NB4 (cell line): ENCODE measurements at regions not wholly inside any gene's neighbourhood (a gene's known extent, or its start where the extent isn't known, plus 50 kb on each side); places are given as distances from the start of the nearest gene placed in this dataset.

Experiments used
- DNase-seq: peaks from one replicate; pipeline ENCODE4 v3.0.0; 2010; ENCODE audit warnings: low read depth
- H3K4me3 ChIP-seq: one replicate; pipeline ENCODE4 v1.5.1; 2011; ENCODE audit warnings: mild to moderate bottlenecking, low read depth, low read length, moderate library complexity
- MYC ChIP-seq: IDR thresholded peaks from 2 replicates; pipeline ENCODE4 v1.6.1; 2011; ENCODE audit warnings: low read depth, low read length
- POLR2A ChIP-seq: IDR thresholded peaks from 2 replicates; pipeline ENCODE4 v1.6.1; 2011; ENCODE audit warnings: mild to moderate bottlenecking; ENCODE audit not compliant: insufficient read length; ENCODE audit errors: extremely low read depth
- TF ChIP-seq, protein P1 (sequence below): IDR thresholded peaks from 2 replicates; pipeline ENCODE4 v1.6.1; 2011; ENCODE audit warnings: low read depth, low read length
- TF ChIP-seq, protein P2 (sequence below): IDR thresholded peaks from one replicate; pipeline ENCODE4 v1.5.1; 2012; ENCODE audit warnings: low read depth, low read length

DNA sequence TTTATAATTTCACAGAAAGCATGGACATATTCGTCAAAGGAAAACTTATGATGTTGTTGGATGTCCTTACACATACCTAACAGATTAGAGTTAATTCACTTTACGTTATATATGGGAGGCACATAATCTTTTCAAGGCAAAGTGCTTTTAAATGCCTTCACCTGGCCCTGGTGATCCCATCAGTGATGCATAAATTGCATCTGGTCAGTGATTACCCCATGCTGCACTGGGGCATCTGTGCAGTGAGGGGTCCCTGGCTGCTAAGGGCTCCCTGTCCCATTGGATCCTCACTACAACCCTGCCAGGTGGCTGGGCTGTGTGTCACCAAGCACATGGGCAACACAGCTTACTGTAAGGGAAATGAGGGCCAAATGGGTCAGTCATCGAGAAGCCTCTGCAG, 441.1 kb downstream of the RPS24 start:
- DNase-seq = no peak
- H3K4me3 ChIP-seq = no peak overlapping the region
- no peak for TF ChIP-seq MYC
- TF ChIP-seq, protein P1, sequence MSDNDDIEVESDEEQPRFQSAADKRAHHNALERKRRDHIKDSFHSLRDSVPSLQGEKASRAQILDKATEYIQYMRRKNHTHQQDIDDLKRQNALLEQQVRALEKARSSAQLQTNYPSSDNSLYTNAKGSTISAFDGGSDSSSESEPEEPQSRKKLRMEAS = no peak
- TF ChIP-seq POLR2A = no peak
- TF ChIP-seq, protein P2, sequence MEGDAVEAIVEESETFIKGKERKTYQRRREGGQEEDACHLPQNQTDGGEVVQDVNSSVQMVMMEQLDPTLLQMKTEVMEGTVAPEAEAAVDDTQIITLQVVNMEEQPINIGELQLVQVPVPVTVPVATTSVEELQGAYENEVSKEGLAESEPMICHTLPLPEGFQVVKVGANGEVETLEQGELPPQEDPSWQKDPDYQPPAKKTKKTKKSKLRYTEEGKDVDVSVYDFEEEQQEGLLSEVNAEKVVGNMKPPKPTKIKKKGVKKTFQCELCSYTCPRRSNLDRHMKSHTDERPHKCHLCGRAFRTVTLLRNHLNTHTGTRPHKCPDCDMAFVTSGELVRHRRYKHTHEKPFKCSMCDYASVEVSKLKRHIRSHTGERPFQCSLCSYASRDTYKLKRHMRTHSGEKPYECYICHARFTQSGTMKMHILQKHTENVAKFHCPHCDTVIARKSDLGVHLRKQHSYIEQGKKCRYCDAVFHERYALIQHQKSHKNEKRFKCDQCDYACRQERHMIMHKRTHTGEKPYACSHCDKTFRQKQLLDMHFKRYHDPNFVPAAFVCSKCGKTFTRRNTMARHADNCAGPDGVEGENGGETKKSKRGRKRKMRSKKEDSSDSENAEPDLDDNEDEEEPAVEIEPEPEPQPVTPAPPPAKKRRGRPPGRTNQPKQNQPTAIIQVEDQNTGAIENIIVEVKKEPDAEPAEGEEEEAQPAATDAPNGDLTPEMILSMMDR = no peak

DNA sequence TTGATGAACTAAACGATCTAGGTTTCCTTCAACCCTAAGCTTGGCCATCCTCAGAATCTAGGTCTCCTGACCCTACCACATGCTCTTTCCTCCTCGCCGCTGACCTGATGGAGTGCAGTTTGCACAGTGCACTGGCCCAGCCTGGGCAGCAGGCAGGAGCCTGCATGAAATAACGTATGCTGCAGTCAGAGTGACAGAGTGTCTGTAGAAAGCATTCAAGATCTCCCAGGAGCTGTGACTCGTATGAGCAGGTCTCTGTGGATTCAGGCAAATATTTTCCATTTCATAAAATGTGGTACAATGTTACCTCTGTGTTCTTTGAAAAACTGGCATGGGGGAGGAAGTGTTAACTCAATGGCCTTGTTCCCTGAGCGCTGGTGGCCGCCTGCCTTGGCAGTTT, 441.8 kb downstream of the RPS24 start:
- H3K4me3 ChIP-seq = no peak overlapping the region
- TF ChIP-seq, protein P1 = no peak
- TF ChIP-seq, protein P2 = no peak
- TF ChIP-seq MYC (no peak), POLR2A (no peak)
- DNase-seq = no peak

DNA sequence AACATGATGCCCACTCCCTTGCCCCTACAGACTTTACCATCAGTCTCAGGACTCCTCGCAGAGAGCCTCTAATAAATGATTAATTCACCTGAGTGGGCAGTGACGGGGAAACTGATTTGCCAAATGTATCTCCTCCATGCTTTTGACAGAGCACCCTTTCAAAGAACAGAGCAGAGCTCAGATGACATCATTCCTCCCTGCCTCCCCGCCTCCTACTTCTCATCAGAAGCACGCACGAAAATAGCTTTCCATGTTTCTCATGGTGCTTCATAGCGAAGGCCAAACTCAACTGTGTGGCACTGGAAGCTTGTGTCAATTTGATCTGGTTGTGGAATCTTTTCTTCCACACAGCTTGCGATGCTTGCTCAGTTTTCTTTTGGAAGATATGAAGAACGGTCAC, 442.5 kb downstream of the RPS24 start:
- H3K4me3 ChIP-seq = no peak overlapping the region
- DNase-seq = no peak
- TF ChIP-seq, protein P2 = no peak
- TF ChIP-seq, protein P1 = no peak
- TF ChIP-seq POLR2A = no peak

DNA sequence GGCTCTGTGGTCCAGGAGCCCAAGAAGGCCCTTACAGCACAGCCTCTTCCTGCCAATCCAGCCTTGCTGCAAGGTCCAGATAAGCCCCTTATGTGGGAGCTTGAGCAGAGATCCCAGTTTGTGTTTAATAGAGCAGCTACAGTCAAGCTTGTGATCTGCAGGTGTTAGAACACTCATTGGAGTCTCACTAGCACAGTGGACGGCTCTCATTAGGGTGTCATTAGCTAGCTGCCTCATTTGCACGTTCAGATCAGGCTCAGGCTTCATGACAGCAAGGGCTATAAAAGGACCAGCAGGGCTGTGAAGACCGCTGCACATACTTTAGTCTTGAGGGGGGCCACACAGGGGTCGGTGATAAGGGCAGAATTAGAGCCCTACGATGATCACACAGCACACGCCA, 443.2 kb downstream of the RPS24 start:
- DNase-seq = no peak
- TF ChIP-seq, protein P1 = no peak
- TF ChIP-seq POLR2A = no peak
- no peak overlapping the region for H3K4me3 ChIP-seq

DNA sequence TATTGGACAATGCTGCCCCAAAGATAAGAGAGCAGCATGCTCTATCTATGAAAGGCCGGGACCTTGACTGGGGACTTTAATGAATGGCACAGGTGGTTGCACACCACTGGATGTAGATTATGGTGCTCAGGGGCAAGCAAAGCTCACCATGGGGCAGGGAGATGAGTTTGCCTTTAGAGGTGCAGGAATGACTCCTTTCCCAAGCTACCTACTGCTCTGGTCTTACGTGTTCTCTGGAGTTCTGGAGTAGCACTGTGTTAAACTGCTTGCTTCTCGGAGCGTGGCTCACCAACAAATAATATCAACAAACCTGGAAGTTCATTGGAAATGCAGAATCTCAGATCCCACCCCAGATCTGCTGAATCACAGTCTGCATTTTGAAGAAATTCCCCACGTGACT, 445.3 kb downstream of the RPS24 start:
- TF ChIP-seq, protein P2 = no peak
- TF ChIP-seq, protein P1 = no peak
- TF ChIP-seq MYC = no peak
- TF ChIP-seq POLR2A = no peak
- H3K4me3 ChIP-seq = no peak overlapping the region
- no peak for DNase-seq

DNA sequence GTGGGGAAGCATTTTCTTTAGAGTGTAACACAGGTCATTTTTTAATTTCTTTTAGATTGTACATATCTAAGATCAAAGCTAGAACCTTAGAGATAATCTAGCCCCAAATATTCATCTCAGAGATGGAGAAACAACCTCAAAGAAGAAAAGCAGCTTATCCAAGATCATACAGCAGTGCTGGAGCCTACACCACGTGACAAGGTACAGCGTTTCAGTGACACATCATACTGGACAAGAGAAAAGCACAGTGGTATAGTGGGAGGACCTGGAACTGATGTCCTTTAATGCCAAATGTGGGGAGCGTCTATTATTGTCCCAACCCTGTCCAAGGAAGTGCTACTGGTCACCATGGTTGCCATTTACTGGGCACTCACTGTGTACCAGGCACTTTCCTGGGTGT, 445.8 kb downstream of the RPS24 start:
- TF ChIP-seq, protein P1 = no peak
- TF ChIP-seq, protein P2 = no peak
- TF ChIP-seq MYC = no peak
- TF ChIP-seq POLR2A = no peak
- no peak for DNase-seq
- no peak overlapping the region for H3K4me3 ChIP-seq
